ENCODE measurements at regions not wholly inside any gene's neighbourhood (a gene's known extent, or its start where the extent isn't known, plus 50 kb on each side); places are given as distances from the start of the nearest gene placed in this dataset.

GRCh38 chr12:92446083-92446460, 256.7 kb upstream of the PLEKHG7 start:
- TF ChIP-seq CTCF (IDR thresholded peaks at IDR 0.05) (no peak), POLR2AphosphoS5 (IDR thresholded peaks at IDR 0.05; ENCODE audit: low read depth, low read length) (no peak)
- TF ChIP-seq, protein P1, sequence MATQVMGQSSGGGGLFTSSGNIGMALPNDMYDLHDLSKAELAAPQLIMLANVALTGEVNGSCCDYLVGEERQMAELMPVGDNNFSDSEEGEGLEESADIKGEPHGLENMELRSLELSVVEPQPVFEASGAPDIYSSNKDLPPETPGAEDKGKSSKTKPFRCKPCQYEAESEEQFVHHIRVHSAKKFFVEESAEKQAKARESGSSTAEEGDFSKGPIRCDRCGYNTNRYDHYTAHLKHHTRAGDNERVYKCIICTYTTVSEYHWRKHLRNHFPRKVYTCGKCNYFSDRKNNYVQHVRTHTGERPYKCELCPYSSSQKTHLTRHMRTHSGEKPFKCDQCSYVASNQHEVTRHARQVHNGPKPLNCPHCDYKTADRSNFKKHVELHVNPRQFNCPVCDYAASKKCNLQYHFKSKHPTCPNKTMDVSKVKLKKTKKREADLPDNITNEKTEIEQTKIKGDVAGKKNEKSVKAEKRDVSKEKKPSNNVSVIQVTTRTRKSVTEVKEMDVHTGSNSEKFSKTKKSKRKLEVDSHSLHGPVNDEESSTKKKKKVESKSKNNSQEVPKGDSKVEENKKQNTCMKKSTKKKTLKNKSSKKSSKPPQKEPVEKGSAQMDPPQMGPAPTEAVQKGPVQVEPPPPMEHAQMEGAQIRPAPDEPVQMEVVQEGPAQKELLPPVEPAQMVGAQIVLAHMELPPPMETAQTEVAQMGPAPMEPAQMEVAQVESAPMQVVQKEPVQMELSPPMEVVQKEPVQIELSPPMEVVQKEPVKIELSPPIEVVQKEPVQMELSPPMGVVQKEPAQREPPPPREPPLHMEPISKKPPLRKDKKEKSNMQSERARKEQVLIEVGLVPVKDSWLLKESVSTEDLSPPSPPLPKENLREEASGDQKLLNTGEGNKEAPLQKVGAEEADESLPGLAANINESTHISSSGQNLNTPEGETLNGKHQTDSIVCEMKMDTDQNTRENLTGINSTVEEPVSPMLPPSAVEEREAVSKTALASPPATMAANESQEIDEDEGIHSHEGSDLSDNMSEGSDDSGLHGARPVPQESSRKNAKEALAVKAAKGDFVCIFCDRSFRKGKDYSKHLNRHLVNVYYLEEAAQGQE (IDR thresholded peaks at IDR 0.05; ENCODE audit: insufficient read depth in 1 of 2, low read depth in 2 of 2, low read length in 1 of 2), result no peak
